NB4 (cell line): ENCODE measurements at regions not wholly inside any gene's neighbourhood (a gene's known extent, or its start where the extent isn't known, plus 50 kb on each side); places are given as distances from the start of the nearest gene placed in this dataset.

ENCODE experiments used
- MYC ChIP-seq: IDR thresholded peaks from 2 replicates; pipeline ENCODE4 v1.6.1; 2011; ENCODE audit warnings: low read depth, low read length
- POLR2A ChIP-seq: IDR thresholded peaks from 2 replicates; pipeline ENCODE4 v1.6.1; 2011; ENCODE audit warnings: mild to moderate bottlenecking; ENCODE audit not compliant: insufficient read length; ENCODE audit errors: extremely low read depth
- TF ChIP-seq, protein P1 (sequence below): IDR thresholded peaks from one replicate; pipeline ENCODE4 v1.5.1; 2012; ENCODE audit warnings: low read depth, low read length
- TF ChIP-seq, protein P2 (sequence below): IDR thresholded peaks from 2 replicates; pipeline ENCODE4 v1.6.1; 2011; ENCODE audit warnings: low read depth, low read length

DNA sequence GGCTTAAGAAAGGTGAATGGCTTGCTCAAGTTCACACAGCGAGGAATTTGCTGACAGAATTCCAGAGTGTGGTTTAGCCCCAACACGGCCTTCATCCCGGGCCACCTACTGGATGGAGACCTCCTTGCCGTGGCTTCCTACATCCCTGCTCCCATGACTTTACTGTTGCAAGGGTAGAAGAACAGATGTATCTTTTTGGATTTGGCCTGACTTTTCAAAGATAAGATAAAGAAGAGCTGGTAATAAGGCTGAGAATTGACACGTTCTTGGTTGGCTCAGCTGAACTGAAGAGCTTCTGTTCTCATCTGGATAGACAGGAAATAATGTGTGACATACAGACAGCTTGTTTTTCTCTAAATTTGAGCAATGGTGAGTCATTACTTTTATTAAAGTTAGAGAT is 113.1 kb downstream of the KLF5 start:
- TF ChIP-seq, protein P1, sequence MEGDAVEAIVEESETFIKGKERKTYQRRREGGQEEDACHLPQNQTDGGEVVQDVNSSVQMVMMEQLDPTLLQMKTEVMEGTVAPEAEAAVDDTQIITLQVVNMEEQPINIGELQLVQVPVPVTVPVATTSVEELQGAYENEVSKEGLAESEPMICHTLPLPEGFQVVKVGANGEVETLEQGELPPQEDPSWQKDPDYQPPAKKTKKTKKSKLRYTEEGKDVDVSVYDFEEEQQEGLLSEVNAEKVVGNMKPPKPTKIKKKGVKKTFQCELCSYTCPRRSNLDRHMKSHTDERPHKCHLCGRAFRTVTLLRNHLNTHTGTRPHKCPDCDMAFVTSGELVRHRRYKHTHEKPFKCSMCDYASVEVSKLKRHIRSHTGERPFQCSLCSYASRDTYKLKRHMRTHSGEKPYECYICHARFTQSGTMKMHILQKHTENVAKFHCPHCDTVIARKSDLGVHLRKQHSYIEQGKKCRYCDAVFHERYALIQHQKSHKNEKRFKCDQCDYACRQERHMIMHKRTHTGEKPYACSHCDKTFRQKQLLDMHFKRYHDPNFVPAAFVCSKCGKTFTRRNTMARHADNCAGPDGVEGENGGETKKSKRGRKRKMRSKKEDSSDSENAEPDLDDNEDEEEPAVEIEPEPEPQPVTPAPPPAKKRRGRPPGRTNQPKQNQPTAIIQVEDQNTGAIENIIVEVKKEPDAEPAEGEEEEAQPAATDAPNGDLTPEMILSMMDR = no peak
- TF ChIP-seq MYC (no peak), POLR2A (no peak)
- TF ChIP-seq, protein P2, sequence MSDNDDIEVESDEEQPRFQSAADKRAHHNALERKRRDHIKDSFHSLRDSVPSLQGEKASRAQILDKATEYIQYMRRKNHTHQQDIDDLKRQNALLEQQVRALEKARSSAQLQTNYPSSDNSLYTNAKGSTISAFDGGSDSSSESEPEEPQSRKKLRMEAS = no peak
